ENCODE measurements at regions not wholly inside any gene's neighbourhood (a gene's known extent, or its start where the extent isn't known, plus 50 kb on each side); places are given as distances from the start of the nearest gene placed in this dataset.
"Not testable (repeated sequence)": the region's sequence is repeated elsewhere in the genome, so short reads cannot be mapped to it uniquely, and the experiment has no call there.

DNA sequence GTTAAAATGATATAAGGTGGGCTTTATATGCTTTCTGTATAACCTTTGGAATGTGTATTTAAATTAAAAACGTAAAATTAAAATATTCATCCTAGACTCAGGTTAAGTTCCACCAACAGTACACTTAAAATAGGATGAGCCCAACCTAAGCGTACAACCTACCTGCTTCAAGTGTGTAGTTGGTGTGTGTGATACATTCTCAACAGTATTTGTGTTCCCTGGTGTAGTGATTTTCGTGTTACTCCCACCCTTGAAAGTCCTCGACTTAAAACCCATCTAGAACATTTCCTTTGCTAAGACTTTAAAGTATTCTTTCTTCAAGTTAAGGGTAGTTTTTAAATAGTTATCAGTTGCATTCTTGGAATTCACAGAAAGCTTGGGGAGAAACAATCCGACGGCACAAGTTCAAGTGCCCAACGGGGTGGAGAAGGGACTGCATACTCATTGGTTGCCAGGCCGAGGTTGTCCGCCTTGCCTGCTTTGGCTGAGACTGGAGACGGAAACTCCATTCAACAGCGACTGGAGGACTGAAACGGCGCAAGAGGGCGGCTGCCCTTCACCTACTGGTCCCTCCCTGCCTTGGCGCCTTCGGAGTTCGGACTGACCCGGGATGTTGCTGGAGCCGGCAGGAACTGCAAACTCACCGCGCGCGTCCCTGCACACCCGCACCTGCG lies 133.7 kb downstream of the FAM72C start:
- H3K27me3 ChIP-seq (ENCODE audit: control insufficient read depth, insufficient read depth, low read length); H3K27ac ChIP-seq (ENCODE audit: low read length); H3K9me3 ChIP-seq (ENCODE audit: control insufficient read depth, low read depth, low read length); H3K4me1 ChIP-seq (ENCODE audit: control insufficient read depth, low read depth, low read length); H3K4me3 ChIP-seq (ENCODE audit: low read length); H3K9ac ChIP-seq (ENCODE audit: low read length); H3K36me3 ChIP-seq (ENCODE audit: control insufficient read depth, low read depth, low read length): not testable (repeated sequence)

DNA sequence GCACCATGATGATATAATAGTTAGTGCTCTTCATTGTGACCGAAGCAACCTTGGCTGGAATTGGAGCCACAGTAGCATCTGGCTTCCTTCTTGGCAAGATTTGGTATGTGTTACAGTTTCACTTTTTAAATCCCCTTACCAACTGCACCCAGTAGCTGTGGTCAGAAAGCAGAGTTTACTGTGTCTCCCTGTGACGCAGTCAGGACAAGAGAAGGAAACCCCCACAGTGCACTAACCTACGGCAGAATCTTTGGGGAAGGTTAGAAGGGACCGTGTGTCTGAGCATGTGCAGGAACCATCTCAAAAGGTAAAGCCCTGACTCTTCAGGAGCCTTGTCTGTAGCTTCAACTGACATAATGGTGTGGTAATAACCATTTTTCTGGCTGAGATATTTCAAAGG lies 138.4 kb downstream of the FAM72C start:
- H3K27ac ChIP-seq (ENCODE audit: low read length); H3K9me3 ChIP-seq (ENCODE audit: control insufficient read depth, low read depth, low read length); H3K4me3 ChIP-seq (ENCODE audit: low read length); H3K4me1 ChIP-seq (ENCODE audit: control insufficient read depth, low read depth, low read length); H3K36me3 ChIP-seq (ENCODE audit: control insufficient read depth, low read depth, low read length); H3K27me3 ChIP-seq (ENCODE audit: control insufficient read depth, insufficient read depth, low read length); H3K9ac ChIP-seq (ENCODE audit: low read length): not testable (repeated sequence)

DNA sequence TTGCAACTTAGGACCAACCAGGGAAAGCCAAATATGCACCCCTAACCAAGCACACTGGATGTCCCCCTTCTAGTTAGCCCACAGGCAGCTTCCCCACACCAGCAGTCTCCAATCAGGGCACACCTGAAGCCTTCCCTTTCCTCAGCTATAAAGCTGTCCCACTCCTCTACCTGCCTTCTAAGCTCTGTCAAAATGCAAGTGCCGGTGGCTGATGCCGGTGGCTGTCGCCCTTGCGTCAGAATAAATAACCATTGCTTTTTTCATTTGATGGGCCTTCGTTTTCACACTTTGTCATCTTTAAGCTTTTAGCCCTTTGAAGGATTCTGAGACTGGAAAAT lies 139.4 kb downstream of the FAM72C start:
- not testable (repeated sequence) for H3K27ac ChIP-seq (ENCODE audit: low read length); H3K4me1 ChIP-seq (ENCODE audit: control insufficient read depth, low read depth, low read length); H3K36me3 ChIP-seq (ENCODE audit: control insufficient read depth, low read depth, low read length); H3K9ac ChIP-seq (ENCODE audit: low read length); H3K4me3 ChIP-seq (ENCODE audit: low read length); H3K9me3 ChIP-seq (ENCODE audit: control insufficient read depth, low read depth, low read length); H3K27me3 ChIP-seq (ENCODE audit: control insufficient read depth, insufficient read depth, low read length)

DNA sequence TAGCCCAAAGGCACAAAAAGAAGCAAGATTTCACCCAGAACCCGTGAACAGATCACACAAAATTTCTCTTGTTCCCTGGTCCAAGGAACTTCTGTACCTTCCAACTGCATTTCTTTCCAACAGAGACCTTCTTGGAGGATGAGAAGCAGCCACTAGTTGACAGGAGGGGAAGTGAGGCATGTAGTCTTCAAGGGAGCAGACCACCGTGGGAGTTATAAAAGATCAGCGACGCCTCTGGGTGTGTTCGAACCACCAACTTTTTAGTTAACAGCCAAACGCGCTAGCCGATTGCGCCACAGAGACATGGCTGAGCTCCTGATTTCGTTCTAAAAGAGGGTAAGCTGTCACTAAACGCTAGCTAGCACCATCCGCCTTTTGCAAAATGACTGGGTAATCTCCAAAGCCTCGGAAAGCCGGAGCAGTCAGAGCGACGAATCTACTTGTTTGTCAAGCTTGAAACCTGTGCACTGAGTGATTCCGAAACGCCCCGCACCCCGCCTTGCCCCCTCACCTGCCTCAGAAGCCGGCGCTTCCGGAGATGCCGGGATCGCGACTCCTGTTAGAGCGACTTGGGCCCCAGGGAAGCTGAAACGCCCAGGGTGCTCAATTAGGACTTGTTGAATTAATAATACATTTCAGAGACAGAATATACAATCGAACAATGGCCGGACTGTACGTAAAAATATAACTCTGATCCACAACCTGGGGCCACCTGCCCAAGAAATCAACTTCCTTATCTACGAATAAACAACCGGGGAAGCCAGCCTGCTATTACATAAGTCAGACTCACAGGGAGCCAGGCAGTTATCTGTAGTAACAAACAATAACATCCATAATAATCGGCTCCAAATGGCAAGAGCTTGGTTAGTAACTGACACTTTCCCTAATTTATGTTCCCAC lies 140.1 kb downstream of the FAM72C start:
- not testable (repeated sequence) for H3K27me3 ChIP-seq (ENCODE audit: control insufficient read depth, insufficient read depth, low read length)

DNA sequence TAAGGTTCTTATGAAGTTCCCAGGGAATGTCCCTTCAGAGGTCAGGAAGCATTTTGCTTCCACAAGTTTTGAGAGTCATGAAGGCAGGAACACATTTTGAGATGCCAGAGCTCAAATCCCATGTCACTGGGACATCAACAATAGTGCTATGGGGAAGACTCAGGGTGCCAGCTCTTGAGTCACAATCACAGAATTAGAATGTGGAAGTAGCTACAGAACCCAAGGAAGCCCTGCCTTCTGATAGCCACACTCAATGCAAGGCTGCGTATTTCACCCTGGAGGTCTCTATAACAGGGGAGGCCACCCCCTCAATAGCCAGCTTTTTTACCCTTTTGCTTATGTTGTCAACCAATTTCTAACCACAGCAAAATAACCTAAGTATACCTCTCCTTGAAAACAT lies 145.6 kb downstream of the FAM72C start:
- H3K9me3 ChIP-seq (ENCODE audit: control insufficient read depth, low read depth, low read length); H3K4me1 ChIP-seq (ENCODE audit: control insufficient read depth, low read depth, low read length); H3K27ac ChIP-seq (ENCODE audit: low read length): not testable (repeated sequence)

More for the DNA sequence above, 140.1 kb downstream of the FAM72C start:
- H3K9ac ChIP-seq (ENCODE audit: low read length); H3K9me3 ChIP-seq (ENCODE audit: control insufficient read depth, low read depth, low read length); H3K27ac ChIP-seq (ENCODE audit: low read length); H3K4me1 ChIP-seq (ENCODE audit: control insufficient read depth, low read depth, low read length); H3K4me3 ChIP-seq (ENCODE audit: low read length); H3K36me3 ChIP-seq (ENCODE audit: control insufficient read depth, low read depth, low read length): not testable (repeated sequence)

DNA sequence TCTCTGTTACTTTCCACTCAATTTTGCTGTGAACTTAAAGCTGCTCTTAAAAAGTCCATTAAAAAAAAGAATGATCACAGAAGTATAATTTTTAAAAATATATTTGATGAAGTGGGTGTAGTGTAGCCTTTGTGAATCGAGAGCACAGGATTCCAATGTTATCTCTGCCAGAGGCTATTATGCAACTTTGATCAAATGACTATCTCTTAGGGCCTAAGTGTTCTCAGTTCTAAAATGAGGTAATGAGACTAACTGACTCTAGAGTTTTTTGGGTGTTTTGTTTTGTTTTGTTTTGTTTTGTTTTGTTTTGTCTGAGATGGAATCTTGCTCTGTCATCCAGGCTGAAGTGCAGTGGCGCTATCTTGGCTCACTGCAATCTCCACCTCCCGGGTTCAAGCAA lies 147.5 kb downstream of the FAM72C start:
- H3K36me3 ChIP-seq (ENCODE audit: control insufficient read depth, low read depth, low read length); H3K27ac ChIP-seq (ENCODE audit: low read length); H3K27me3 ChIP-seq (ENCODE audit: control insufficient read depth, insufficient read depth, low read length); H3K9ac ChIP-seq (ENCODE audit: low read length); H3K4me3 ChIP-seq (ENCODE audit: low read length); H3K9me3 ChIP-seq (ENCODE audit: control insufficient read depth, low read depth, low read length); H3K4me1 ChIP-seq (ENCODE audit: control insufficient read depth, low read depth, low read length): not testable (repeated sequence)

More for the DNA sequence above, 145.6 kb downstream of the FAM72C start:
- H3K9ac ChIP-seq (ENCODE audit: low read length); H3K4me3 ChIP-seq (ENCODE audit: low read length); H3K36me3 ChIP-seq (ENCODE audit: control insufficient read depth, low read depth, low read length); H3K27me3 ChIP-seq (ENCODE audit: control insufficient read depth, insufficient read depth, low read length): not testable (repeated sequence)

DNA sequence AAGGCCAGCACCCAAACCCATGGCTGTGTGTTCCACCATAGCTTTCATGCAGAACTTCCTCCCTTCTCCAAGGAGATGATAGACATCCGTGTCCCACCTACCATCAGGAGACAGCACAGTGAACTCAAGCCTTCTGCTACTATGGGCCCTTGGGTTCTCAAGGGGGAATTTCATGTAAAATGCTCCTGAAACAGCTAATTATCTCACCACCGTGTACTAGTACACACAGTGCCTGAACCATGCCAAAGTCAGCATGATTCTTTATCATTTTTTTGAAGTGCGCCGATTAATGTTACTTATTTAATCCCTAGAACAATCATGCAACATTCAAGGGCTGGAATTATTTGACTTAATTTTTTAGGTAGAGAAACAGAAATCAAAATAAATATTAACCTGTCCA lies 151.7 kb downstream of the FAM72C start:
- H3K9ac ChIP-seq (ENCODE audit: low read length); H3K4me3 ChIP-seq (ENCODE audit: low read length); H3K36me3 ChIP-seq (ENCODE audit: control insufficient read depth, low read depth, low read length); H3K27ac ChIP-seq (ENCODE audit: low read length); H3K4me1 ChIP-seq (ENCODE audit: control insufficient read depth, low read depth, low read length); H3K27me3 ChIP-seq (ENCODE audit: control insufficient read depth, insufficient read depth, low read length); H3K9me3 ChIP-seq (ENCODE audit: control insufficient read depth, low read depth, low read length): not testable (repeated sequence)

DNA sequence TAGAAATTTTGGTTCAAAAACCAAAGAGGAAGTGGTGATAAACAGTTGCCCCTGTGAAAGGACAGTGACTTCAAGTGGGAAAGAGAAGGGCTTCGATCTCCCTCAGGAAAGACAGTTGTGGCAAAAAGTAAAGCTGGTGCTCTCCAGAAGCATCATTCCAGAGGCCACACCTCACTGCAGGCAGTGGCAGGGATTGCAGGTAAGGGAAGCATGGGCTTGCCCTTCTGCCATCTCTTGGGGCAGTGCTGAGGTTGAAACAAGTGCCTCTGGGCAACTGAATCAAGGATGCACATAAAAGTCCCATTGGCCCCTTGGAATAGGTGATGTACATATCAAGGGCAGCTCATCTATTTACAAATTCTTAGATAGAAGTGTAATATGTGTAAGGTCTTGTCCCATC lies 155.4 kb downstream of the FAM72C start:
- not testable (repeated sequence) for H3K4me3 ChIP-seq (ENCODE audit: low read length); H3K9me3 ChIP-seq (ENCODE audit: control insufficient read depth, low read depth, low read length); H3K27ac ChIP-seq (ENCODE audit: low read length); H3K9ac ChIP-seq (ENCODE audit: low read length); H3K27me3 ChIP-seq (ENCODE audit: control insufficient read depth, insufficient read depth, low read length); H3K4me1 ChIP-seq (ENCODE audit: control insufficient read depth, low read depth, low read length); H3K36me3 ChIP-seq (ENCODE audit: control insufficient read depth, low read depth, low read length)

DNA sequence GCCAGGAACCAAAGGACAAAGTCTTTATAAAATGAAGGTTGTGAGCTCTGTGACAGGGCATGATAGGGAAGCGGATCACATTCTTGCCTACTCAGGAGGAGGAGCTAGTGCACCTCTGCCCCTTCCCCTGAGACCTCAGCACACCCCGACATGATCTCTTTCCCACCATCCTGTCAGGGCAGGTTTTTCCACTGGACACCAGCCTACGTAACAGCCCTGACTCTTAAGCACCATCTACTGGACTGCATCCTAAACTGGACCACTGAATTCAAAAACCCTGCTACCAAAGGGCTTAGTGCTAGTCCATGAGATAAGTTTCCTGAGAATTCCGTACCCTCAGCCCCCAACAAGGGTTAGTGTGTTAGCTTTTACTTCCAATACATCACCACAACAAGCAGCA lies 166.4 kb downstream of the FAM72C start:
- not testable (repeated sequence) for H3K9me3 ChIP-seq (ENCODE audit: control insufficient read depth, low read depth, low read length); H3K9ac ChIP-seq (ENCODE audit: low read length); H3K4me1 ChIP-seq (ENCODE audit: control insufficient read depth, low read depth, low read length); H3K27ac ChIP-seq (ENCODE audit: low read length); H3K27me3 ChIP-seq (ENCODE audit: control insufficient read depth, insufficient read depth, low read length); H3K4me3 ChIP-seq (ENCODE audit: low read length); H3K36me3 ChIP-seq (ENCODE audit: control insufficient read depth, low read depth, low read length)

DNA sequence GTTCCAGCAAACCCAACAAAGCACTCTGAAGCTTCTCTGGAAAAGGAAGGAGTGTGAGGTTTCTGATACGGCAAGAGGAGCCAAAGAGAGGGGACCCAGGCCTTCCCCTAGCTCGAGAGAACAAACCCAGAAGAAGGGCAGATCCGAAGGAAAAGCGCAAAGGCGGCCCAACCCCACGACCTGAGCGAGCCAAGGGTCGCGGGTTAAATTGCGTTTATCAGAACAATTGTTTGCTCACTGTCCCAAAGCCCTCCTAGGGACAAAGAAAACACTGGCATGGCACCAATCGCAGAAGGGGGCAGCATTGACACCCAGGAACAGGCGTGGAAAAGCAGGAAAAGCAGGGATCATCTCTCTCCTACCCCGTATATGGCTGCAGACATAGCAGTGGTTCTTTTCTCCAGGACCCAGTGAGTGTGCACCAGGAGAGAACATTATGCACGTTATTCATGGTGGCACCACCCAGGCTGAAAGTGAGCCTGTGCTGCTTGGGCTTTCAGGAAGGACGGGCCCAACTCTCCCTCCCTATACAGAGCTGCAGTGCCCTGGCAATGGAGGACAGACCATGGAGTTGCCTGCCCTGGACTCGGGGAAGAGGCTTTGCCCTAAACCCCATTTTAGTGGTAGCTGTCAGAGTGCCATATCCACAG lies 167.0 kb downstream of the FAM72C start:
- H3K27ac ChIP-seq (ENCODE audit: low read length); H3K36me3 ChIP-seq (ENCODE audit: control insufficient read depth, low read depth, low read length); H3K9me3 ChIP-seq (ENCODE audit: control insufficient read depth, low read depth, low read length); H3K9ac ChIP-seq (ENCODE audit: low read length); H3K27me3 ChIP-seq (ENCODE audit: control insufficient read depth, insufficient read depth, low read length); H3K4me1 ChIP-seq (ENCODE audit: control insufficient read depth, low read depth, low read length): not testable (repeated sequence)
- peak overlapping the region; percentile 77 for H3K4me3 ChIP-seq (ENCODE audit: low read length)

DNA sequence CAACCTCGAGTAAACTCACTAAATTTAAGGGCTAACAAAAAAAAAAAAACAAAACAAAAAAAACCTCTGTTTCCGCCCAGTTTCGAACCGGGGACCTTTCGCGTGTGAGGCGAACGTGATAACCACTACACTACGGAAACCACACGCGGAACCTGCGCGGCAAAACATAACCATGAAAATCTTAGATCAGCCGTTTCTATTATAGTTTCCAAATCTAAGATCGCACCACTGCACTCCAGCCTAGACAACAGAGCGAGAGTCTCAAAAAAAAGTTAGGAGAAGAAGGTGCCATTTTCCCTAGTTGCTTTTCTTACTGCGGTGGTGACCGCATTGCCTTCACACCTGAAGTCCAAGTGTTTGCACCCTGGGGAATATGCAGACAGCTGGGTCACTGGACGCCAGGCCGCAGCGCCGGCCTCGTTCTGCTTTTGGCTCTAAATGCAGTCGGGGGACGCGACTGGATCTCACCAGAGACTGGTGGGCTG lies 167.8 kb downstream of the FAM72C start:
- not testable (repeated sequence) for H3K9me3 ChIP-seq (ENCODE audit: control insufficient read depth, low read depth, low read length); H3K4me1 ChIP-seq (ENCODE audit: control insufficient read depth, low read depth, low read length); H3K27ac ChIP-seq (ENCODE audit: low read length); H3K36me3 ChIP-seq (ENCODE audit: control insufficient read depth, low read depth, low read length); H3K27me3 ChIP-seq (ENCODE audit: control insufficient read depth, insufficient read depth, low read length)
- Histone ChIP-seq H3K4me3 (ENCODE audit: low read length) (peak overlapping the region; percentile 77), H3K9ac (ENCODE audit: low read length) (peak overlapping the region; percentile 32)

DNA sequence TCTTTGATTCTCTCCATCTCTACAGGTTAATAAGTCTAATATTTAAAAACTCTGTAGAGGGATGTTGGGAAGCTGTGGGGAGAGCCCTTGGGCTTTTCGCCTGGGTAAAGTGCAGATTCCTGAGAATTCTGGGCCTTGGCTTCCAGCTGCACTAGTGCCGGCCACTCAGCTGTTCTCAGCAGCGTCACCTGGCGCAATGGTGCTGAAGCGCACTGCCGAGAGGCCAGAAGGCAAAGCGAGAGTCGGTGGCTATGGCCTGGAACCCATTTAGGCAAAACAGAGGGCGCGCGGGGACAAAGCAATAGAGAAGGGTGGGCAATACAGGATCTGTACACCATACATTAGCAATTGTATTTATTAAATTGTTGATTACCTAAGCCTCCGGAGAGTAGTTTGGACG lies 168.7 kb downstream of the FAM72C start:
- H3K27ac ChIP-seq (ENCODE audit: low read length); H3K9ac ChIP-seq (ENCODE audit: low read length); H3K9me3 ChIP-seq (ENCODE audit: control insufficient read depth, low read depth, low read length); H3K27me3 ChIP-seq (ENCODE audit: control insufficient read depth, insufficient read depth, low read length); H3K4me1 ChIP-seq (ENCODE audit: control insufficient read depth, low read depth, low read length); H3K36me3 ChIP-seq (ENCODE audit: control insufficient read depth, low read depth, low read length); H3K4me3 ChIP-seq (ENCODE audit: low read length): not testable (repeated sequence)

All from iPS-18a (cell line).